Endothelial cell (in vitro differentiated cells): ENCODE measurements at regions not wholly inside any gene's neighbourhood (a gene's known extent, or its start where the extent isn't known, plus 50 kb on each side); places are given as distances from the start of the nearest gene placed in this dataset.
"Not testable (repeated sequence)": the region's sequence is repeated elsewhere in the genome, so short reads cannot be mapped to it uniquely, and the experiment has no call there.

Experiments used
- DNase-seq: peaks from one replicate; pipeline ENCODE4 v3.0.0; 2021; ENCODE audit warnings: low spot score
- H3K27ac Mint-ChIP-seq: one replicate; pipeline ENCODE4 v1.8.0; 2021; ENCODE audit warnings: mixed read lengths, inconsistent platforms; ENCODE audit not compliant: unreplicated experiment
- H3K27me3 Mint-ChIP-seq: one replicate; pipeline ENCODE4 v1.8.0; 2021; ENCODE audit warnings: mild to moderate bottlenecking, moderate library complexity, mixed read lengths, inconsistent platforms; ENCODE audit not compliant: unreplicated experiment
- H3K36me3 Mint-ChIP-seq: one replicate; pipeline ENCODE4 v1.8.0; 2021; ENCODE audit warnings: mild to moderate bottlenecking, low read depth, mixed read lengths, inconsistent platforms; ENCODE audit not compliant: unreplicated experiment
- H3K4me1 Mint-ChIP-seq: one replicate; pipeline ENCODE4 v1.8.0; 2021; ENCODE audit warnings: mild to moderate bottlenecking, mixed read lengths, inconsistent platforms; ENCODE audit not compliant: unreplicated experiment
- H3K4me3 Mint-ChIP-seq: one replicate; pipeline ENCODE4 v1.8.0; 2021; ENCODE audit warnings: mild to moderate bottlenecking, mixed read lengths, inconsistent platforms; ENCODE audit not compliant: unreplicated experiment
- H3K9me3 Mint-ChIP-seq: one replicate; pipeline ENCODE4 v1.8.0; 2021; ENCODE audit warnings: mixed read lengths, inconsistent platforms; ENCODE audit not compliant: unreplicated experiment
- CTCF ChIP-seq: fragments of 200-600 bp; sonication (generic); IDR thresholded peaks from one replicate; pipeline ENCODE4 v1.5.0; 2021; ENCODE audit warnings: antibody characterized with exemption; ENCODE audit not compliant: unreplicated experiment

GRCh38 chr3:177451301-177451750 lies 254.0 kb upstream of the TBL1XR1 start:
- H3K4me1 Mint-ChIP-seq: no peaks in the 10 kb centered on the region
- no peaks in the 10 kb centered on the region for H3K27me3 Mint-ChIP-seq
- TF ChIP-seq CTCF: no peak
- no peak overlapping the region for H3K4me3 Mint-ChIP-seq
- DNase-seq: no peak
- H3K9me3 Mint-ChIP-seq: no peaks in the 10 kb centered on the region
- no peaks in the 10 kb centered on the region for H3K36me3 Mint-ChIP-seq
- no peak overlapping the region for H3K27ac Mint-ChIP-seq

- Mint-ChIP-seq H3K4me3 (no peak overlapping the region), H3K27me3 (no peaks in the 10 kb centered on the region), H3K9me3 (no peaks in the 10 kb centered on the region), H3K27ac (no peak overlapping the region), H3K36me3 (no peaks in the 10 kb centered on the region), H3K4me1 (no peaks in the 10 kb centered on the region)
- no peak for DNase-seq
- TF ChIP-seq CTCF: no peak
Observed at GRCh38 chr3:177451864-177452830, 254.9 kb upstream of the TBL1XR1 start.

GRCh38 chr3:177452831-177453450 lies 255.7 kb upstream of the TBL1XR1 start:
- Mint-ChIP-seq H3K27ac (no peak overlapping the region), H3K36me3 (no peaks in the 10 kb centered on the region), H3K4me3 (no peak overlapping the region), H3K27me3 (no peaks in the 10 kb centered on the region), H3K9me3 (no peaks in the 10 kb centered on the region), H3K4me1 (no peaks in the 10 kb centered on the region)
- no peak for DNase-seq
- no peak for TF ChIP-seq CTCF

GRCh38 chr3:177453451-177453844 lies 256.2 kb upstream of the TBL1XR1 start:
- no peak for TF ChIP-seq CTCF
- Mint-ChIP-seq H3K4me1 (no peaks in the 10 kb centered on the region), H3K27me3 (no peaks in the 10 kb centered on the region), H3K9me3 (no peaks in the 10 kb centered on the region), H3K4me3 (no peak overlapping the region), H3K36me3 (no peaks in the 10 kb centered on the region), H3K27ac (no peak overlapping the region)
- no peak for DNase-seq

- DNase-seq, H3K9me3 Mint-ChIP-seq, H3K4me1 Mint-ChIP-seq, H3K36me3 Mint-ChIP-seq, H3K27ac Mint-ChIP-seq, H3K27me3 Mint-ChIP-seq, H3K4me3 Mint-ChIP-seq: not testable (repeated sequence)
Observed at GRCh38 chr3:177457204-177457603, 259.9 kb upstream of the TBL1XR1 start.
